Glutamatergic neuron (in vitro differentiated cells): ENCODE measurements at regions not wholly inside any gene's neighbourhood (a gene's known extent, or its start where the extent isn't known, plus 50 kb on each side); places are given as distances from the start of the nearest gene placed in this dataset.

Source experiments
- DNase-seq: peaks from one replicate; pipeline ENCODE4 v3.0.0; 2022
- H3K27ac Mint-ChIP-seq: one replicate; pipeline ENCODE4 v1.8.0; 2020; ENCODE audit warnings: mild to moderate bottlenecking, mixed read lengths, inconsistent platforms; ENCODE audit not compliant: unreplicated experiment
- H3K27me3 Mint-ChIP-seq: one replicate; pipeline ENCODE4 v1.8.0; 2020; ENCODE audit warnings: mild to moderate bottlenecking, moderate library complexity, mixed read lengths, inconsistent platforms; ENCODE audit not compliant: unreplicated experiment
- H3K36me3 Mint-ChIP-seq: one replicate; pipeline ENCODE4 v1.8.0; 2020; ENCODE audit warnings: mild to moderate bottlenecking, mixed read lengths, inconsistent platforms; ENCODE audit not compliant: unreplicated experiment
- H3K4me1 Mint-ChIP-seq: one replicate; pipeline ENCODE4 v1.8.0; 2020; ENCODE audit warnings: mild to moderate bottlenecking, low read depth, mixed read lengths, inconsistent platforms; ENCODE audit not compliant: unreplicated experiment
- H3K4me3 Mint-ChIP-seq: one replicate; pipeline ENCODE4 v1.8.0; 2020; ENCODE audit warnings: mild to moderate bottlenecking, mixed read lengths, inconsistent platforms; ENCODE audit not compliant: unreplicated experiment
- H3K9me3 Mint-ChIP-seq: one replicate; pipeline ENCODE4 v1.8.0; 2020; ENCODE audit warnings: mild to moderate bottlenecking, moderate library complexity, mixed read lengths, inconsistent platforms; ENCODE audit not compliant: unreplicated experiment
- CTCF ChIP-seq: fragments of 200-600 bp; sonication (generic); IDR thresholded peaks from one replicate; pipeline ENCODE4 v1.5.0; 2021; ENCODE audit not compliant: partially characterized antibody, unreplicated experiment

- H3K4me1 Mint-ChIP-seq, result no peaks in the 10 kb centered on the region
- no peak overlapping the region for H3K4me3 Mint-ChIP-seq
- no peaks in the 10 kb centered on the region for H3K9me3 Mint-ChIP-seq
- H3K27ac Mint-ChIP-seq, result no peak overlapping the region
- no peak for TF ChIP-seq CTCF
- peaks cover 2% of the 10 kb centered on the region for H3K27me3 Mint-ChIP-seq
- H3K36me3 Mint-ChIP-seq, result peaks cover 6% of the 10 kb centered on the region
- no peak for DNase-seq
These were observed 120.2 kb downstream of the DUSP10 start for GRCh38 chr1:221621683-221622082.

- Mint-ChIP-seq H3K9me3 (no peaks in the 10 kb centered on the region), H3K27ac (no peak overlapping the region), H3K4me3 (no peak overlapping the region), H3K27me3 (peaks cover 2% of the 10 kb centered on the region), H3K36me3 (peaks cover 6% of the 10 kb centered on the region), H3K4me1 (no peaks in the 10 kb centered on the region)
- no peak for TF ChIP-seq CTCF
- no peak for DNase-seq
These were observed 119.5 kb downstream of the DUSP10 start for GRCh38 chr1:221622389-221622788.

- no peak for DNase-seq
- Mint-ChIP-seq H3K36me3 (peaks cover 6% of the 10 kb centered on the region), H3K4me3 (no peak overlapping the region), H3K27me3 (peaks cover 2% of the 10 kb centered on the region), H3K27ac (no peak overlapping the region), H3K4me1 (no peaks in the 10 kb centered on the region), H3K9me3 (no peaks in the 10 kb centered on the region)
- no peak for TF ChIP-seq CTCF
These were observed 116.9 kb downstream of the DUSP10 start for GRCh38 chr1:221625026-221625425.

GRCh38 chr1:221626041-221626440 lies 115.8 kb downstream of the DUSP10 start:
- no peak overlapping the region for H3K4me3 Mint-ChIP-seq
- DNase-seq, result no peak
- peaks cover 6% of the 10 kb centered on the region for H3K36me3 Mint-ChIP-seq
- TF ChIP-seq CTCF, result no peak
- peaks cover 2% of the 10 kb centered on the region for H3K27me3 Mint-ChIP-seq
- no peak overlapping the region for H3K27ac Mint-ChIP-seq
- no peaks in the 10 kb centered on the region for H3K4me1 Mint-ChIP-seq
- H3K9me3 Mint-ChIP-seq, result no peaks in the 10 kb centered on the region

GRCh38 chr1:221630236-221630635 lies 111.7 kb downstream of the DUSP10 start:
- DNase-seq, result no peak
- Mint-ChIP-seq H3K27me3 (peaks cover 2% of the 10 kb centered on the region), H3K9me3 (no peaks in the 10 kb centered on the region), H3K4me3 (no peak overlapping the region), H3K4me1 (no peaks in the 10 kb centered on the region), H3K36me3 (peaks cover 6% of the 10 kb centered on the region), H3K27ac (no peak overlapping the region)
- TF ChIP-seq CTCF, result no peak
